ENCODE measurements at regions not wholly inside any gene's neighbourhood (a gene's known extent, or its start where the extent isn't known, plus 50 kb on each side); places are given as distances from the start of the nearest gene placed in this dataset.

GRCh38 chr20:60782959-60783625 lies 469.0 kb upstream of the CDH4 start:
- no peak for TF ChIP-seq RAD21 (IDR thresholded peaks at IDR 0.05; ENCODE audit: low read length)
- TF ChIP-seq CTCF (conservative IDR thresholded peaks at IDR 0.05; ENCODE audit: low read depth, low read length) = no peak
- no peak for TF ChIP-seq POLR2A (IDR thresholded peaks at IDR 0.05; ENCODE audit: low read depth, low read length)
- no peak for TF ChIP-seq BHLHE40 (IDR thresholded peaks at IDR 0.05; ENCODE audit: low read depth, low read length)
- no peak for TF ChIP-seq MAZ (IDR thresholded peaks at IDR 0.05; ENCODE audit: borderline replicate concordance, low read depth, low read length)
- no peak for TF ChIP-seq RCOR1 (IDR thresholded peaks at IDR 0.05; ENCODE audit: insufficient replicate concordance, low read length)
- TF ChIP-seq RFX5 (IDR thresholded peaks at IDR 0.05; ENCODE audit: low read depth, low read length) = no peak
- TF ChIP-seq, protein P1, sequence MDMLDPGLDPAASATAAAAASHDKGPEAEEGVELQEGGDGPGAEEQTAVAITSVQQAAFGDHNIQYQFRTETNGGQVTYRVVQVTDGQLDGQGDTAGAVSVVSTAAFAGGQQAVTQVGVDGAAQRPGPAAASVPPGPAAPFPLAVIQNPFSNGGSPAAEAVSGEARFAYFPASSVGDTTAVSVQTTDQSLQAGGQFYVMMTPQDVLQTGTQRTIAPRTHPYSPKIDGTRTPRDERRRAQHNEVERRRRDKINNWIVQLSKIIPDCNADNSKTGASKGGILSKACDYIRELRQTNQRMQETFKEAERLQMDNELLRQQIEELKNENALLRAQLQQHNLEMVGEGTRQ (IDR thresholded peaks at IDR 0.05; ENCODE audit: low read depth, low read length) = no peak
